Skin of body (tissue), 1 donor: ENCODE measurements at regions not wholly inside any gene's neighbourhood (a gene's known extent, or its start where the extent isn't known, plus 50 kb on each side); places are given as distances from the start of the nearest gene placed in this dataset.
A peak's percentile ranks its signal among the peaks of the same experiment; 100 is the strongest.
"Not testable (repeated sequence)": the region's sequence is repeated elsewhere in the genome, so short reads cannot be mapped to it uniquely, and the experiment has no call there.

ENCODE experiments used
- DNase-seq: peaks from one replicate; lab custom pipeline; 2025; lab: John Stamatoyannopoulos, UW

DNA sequence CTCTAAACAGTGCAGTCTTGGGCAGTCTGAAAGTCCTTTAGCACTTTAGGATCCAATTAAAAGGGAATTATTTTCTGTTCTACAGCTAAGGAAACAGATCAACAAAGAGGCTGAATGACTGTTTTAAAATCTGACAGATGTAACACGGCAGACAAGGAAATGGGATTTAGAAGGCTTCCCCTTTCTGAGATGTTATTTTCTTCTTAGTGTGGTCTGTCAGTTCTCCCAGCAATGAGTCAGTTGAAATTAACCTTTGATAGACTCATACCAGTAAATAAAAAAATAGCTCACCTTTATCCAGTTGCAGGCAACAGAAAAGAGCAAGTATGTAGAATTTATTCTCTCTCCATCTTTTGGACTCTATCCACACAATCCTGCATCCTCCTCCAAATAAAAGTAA lies 98.1 kb downstream of the NEDD1 start:
- DNase-seq = no peak

DNA sequence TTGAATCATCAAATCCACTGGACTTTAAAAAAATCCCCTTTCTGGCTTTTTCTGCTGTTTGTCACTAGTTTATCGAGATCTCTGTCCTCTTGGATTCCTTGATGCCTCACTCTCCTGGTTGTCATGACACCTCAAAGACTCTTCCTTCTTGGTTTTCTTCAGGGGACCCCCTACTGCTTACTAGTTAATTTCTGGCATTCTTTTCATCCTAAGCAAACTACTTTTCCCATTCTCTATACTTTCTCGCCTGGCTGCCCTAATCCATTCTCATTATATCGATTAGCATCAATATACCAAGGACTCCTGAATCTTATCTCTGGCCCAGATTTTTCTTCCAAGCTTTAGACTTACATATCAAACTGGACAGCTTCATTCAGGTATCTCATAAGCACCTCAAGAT lies 98.6 kb downstream of the NEDD1 start:
- no peak for DNase-seq

DNA sequence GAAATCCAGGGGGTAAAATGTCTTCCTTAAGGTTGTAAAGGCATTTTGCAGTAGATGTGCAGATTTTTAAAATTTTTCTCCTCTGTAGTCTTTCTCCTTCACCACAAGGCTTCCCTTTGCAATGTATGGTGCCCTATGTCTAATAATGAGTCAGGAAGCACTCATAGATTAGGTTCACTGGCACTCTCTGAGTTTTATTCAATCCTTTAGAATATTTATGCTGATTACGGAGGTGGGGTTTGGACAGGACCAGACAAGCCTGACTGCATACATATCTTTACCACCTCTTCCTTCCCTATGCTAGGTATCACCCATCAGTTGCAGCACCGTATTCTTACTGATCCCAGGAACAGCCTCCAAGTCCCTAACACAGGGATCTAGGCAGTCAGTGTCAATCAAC lies 99.5 kb downstream of the NEDD1 start:
- DNase-seq = no peak

DNA sequence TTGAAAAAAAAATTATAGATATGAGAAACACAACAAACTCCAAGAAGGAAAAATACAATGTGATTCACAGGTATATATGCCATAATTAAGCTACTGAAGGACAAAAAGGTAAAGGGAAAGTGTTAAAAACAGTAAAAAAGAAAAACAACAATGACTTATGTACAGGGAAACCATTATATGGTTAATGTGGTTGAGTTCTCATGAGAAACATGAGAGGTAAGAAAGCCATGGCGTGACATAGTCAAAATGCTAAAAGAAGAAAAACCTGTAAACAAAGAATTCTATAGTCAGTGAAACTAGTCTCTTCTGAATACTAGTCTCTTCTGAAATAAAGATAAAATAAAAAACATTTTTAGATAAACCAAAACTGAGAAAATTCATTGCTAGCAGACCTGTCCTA lies 109.1 kb downstream of the NEDD1 start:
- no peak for DNase-seq

DNA sequence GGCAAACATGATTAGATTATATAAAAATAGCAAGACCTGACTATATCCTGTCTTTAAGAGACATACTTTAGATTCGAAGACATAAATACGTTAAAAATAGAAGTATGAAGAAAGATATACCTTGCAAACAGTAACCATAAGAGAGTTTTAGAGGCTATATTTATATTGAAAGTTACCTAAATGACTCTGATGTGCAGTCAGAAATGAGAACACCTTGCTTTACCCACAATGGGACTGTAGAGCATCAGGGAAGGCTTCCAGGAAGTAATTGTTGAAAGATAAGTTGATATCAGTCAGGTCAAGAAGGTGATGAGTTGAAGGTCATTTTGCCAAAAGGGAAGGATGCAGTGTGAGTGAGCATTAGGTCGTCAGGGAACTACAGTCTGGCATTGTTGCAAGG lies 110.2 kb downstream of the NEDD1 start:
- no peak for DNase-seq

DNA sequence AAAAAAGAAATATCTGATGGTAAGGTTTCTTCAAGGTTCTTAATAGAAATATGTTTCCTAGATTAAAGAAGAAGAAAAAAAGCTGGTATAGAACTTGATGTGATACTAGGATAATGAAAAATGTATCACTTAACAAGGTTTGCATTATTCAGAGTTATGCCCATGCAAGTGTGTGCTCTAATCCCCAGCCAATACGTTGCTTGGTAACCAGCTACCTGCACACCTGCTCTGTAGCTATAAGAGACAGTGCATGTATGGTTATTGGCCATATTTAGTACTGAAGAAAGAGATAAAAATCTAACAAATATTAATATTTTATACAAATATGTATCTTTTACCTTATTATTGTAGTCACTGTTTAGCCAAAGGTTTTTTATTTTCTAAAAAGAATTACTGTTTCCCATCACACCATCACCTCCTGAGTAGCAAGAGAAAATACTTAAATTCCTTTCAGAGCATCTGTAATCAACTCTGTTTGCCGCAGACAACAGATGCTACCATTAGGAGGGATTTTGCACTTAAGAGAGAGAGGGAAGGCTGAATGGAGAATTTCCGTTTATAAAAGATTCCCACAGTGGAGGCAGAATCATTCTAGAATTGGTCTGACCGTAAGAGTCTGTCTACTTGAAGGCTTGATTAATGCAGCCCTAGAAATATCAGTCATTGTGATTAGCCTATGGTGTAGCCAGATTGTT lies 115.6 kb downstream of the NEDD1 start:
- DNase-seq = no peak

DNA sequence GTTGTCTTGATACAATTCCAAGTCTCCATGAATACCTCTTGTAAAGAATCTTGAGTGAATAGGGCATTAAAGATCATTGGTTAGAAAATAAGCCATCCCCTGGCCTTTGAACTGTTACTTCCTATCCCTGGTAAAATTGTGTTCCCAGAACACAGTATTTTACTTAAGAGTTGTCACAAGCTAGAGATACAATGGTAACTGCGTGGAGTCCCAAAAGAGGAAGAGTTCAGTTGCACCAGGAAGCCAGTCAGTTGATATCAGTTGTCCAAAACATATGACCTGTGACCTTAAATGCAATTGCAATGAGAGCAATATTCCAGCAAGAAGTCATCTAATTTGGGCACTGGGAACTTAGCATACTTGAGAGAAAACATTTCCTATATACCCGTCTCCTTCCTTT lies 117.3 kb downstream of the NEDD1 start:
- no peak for DNase-seq

DNA sequence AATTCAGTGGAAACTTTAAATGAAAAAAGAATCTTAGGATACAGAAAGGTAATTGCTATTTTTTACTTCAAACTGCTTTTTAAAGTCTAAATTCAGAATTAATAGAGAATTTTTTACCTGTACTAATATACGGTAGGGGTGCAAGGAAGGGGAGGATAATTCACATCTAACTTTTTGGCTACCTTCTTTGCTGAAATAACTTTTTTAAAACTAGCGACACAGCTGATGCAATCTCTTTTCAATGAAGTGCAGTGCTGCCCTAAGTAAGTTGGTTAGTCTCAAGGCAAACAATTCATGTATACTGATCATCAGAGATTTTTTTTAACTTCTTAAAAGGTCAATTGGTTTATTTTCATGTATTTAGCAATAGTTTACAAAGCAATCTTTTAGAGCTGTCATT lies 119.8 kb downstream of the NEDD1 start:
- no peak for DNase-seq

DNA sequence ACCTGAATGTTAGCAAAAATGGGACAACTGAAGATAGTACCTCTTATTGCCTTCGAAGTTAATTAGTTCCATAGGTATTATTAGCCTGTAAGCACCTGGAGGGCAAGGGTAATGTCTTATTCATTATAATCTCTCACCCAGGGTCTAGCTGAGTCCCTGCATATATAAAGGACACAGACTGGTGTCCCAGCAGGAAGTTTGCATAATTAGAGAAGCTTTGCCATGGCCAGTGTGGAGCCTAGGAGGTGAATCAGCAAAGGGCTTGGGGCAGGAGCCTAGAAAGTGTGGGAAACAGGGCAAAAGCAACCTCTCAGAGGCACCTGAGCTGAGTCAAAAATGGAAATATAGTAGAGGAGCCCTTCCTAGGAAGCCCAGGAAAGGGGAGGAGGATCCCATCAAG lies 120.4 kb downstream of the NEDD1 start:
- no peak for DNase-seq

DNA sequence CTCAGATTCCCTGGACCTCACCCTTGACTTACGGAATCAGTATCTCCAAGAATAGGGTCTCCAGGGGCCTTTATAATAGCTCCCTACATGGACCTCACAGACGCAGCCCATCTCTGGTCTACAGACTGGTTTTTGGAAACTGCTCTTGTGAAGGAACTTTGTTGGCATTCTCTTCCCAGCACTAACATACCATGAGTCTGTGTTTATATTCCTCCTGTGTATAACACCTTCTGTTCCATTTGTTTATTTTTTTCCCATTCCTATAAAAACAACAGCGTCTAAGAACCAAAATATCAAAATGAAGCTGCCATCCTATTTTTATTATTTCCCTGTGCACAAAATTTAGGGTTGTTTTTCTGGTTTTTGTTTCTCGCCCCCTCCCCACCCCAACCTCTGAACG lies 131.1 kb downstream of the NEDD1 start:
- no peak for DNase-seq

DNA sequence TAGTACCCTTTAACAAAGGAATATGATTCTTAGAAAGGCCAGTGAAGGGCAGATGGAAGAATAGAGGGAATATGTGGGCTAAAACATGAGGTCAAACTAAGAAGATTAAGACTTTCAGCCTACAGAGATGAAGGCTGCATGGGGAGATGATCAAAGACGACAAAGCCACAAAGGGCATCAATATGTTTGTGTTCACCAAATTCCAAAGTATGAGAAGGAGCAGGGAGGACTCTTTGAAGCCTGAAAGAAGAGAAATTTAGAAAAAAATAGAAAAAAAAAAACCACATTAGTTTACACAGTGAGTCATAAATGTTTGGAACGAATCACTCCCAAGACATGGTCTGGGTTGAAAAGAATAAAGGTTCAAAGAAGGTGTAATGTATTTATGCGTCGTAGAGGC lies 131.8 kb downstream of the NEDD1 start:
- DNase-seq = no peak

DNA sequence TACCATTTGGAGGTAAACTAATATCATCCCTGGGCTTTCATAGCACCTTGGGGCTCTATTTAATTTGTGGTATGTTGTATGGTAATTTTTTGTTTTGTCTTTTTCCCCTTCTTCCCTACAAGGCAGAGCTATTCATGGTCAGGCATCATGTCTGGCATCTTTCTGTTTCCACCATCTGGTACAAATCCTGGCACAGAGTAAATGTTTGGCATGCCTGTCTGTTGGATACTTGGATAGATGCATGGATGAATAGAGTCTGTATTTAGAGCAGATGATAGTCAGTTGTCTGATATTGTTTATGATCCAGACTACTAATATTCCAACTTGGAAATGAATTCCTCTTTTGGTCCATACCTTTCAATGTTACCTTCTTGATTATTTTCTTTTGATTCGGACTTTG lies 139.8 kb downstream of the NEDD1 start:
- DNase-seq = no peak

DNA sequence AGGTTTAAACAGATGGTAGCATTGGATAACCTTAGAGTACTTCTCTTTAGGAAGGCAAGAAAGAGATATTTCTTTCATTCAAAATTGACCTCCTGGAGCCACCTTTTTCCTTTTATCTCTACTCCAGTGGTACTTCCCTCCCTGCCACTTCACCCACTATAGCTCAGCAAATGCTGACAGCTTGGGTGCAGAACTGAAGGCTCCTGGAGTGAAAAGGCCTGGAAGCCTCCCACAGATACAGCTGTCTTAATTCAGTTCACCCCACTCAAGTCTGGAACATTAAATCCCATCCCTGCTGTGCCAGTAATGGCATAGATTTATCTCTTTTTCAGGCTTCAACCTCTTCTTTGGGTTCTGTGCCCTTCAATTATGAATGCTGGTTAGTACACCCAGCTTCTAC lies 140.3 kb downstream of the NEDD1 start:
- DNase-seq = no peak

DNA sequence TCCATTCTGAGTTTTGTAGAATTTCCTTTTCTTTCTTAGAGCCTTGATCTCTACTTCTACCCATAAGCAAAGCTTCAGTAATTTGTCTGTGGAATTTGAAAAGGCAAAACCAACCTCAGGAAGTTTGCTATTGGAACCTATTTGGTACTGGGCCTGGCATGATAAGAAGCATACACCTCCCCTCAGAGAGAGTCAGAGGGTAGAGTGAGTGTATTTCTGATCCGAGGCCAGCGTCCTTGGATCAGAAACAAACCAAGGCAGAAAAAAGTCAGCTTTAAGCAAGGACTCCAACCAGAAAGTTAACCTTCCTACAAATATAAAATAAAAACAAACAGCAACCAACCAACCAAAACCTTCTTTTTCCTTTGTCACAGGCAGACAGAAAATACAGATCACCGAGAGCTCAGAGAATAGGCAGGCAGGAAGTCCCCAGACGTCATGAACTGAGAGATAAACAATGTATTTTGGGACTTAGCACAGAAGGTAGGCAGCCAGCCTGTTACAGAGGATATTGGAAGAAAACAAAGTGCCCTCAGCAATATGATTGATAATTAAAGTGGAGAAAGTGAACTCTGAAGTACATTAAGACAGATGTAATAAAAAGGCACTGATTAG lies 141.5 kb downstream of the NEDD1 start:
- DNase-seq = no peak

DNA sequence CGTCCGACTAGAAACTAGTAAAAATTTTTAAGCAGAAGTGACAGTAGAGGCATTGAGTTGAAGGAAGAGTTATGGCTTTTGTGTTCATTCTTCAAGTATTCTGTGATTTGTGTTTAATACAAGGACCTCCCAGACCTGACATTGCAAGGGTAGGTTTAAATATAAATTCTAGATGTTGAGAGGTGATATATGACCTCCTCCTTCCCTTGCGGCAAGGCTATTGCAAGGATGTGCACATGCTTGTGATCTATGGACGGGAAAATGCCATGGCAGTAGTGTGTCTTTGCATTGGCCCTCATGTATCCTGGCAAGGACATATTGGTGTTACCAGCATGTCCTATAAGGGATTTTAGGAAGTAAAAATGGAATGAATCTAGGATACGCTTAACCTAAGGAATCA lies 143.5 kb downstream of the NEDD1 start:
- no peak for DNase-seq

DNA sequence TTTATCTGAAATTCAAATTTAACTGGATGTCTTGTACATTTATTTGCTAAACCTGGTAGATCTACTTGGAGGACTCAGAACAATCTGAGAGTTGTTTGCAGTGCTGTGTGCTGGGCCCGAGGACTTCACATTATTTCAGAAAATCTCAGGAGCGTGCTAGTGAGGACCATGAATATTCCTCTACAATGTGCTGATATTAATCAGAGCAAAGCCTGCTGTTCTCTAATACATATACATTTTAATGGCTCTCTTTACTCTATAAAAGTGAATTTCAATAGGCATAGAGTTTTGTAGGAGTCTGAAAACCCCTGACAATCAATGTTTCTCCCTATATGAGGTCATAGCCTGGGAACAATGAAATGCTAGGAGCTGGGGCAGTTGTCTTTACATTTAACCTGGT lies 144.3 kb downstream of the NEDD1 start:
- DNase-seq = no peak

DNA sequence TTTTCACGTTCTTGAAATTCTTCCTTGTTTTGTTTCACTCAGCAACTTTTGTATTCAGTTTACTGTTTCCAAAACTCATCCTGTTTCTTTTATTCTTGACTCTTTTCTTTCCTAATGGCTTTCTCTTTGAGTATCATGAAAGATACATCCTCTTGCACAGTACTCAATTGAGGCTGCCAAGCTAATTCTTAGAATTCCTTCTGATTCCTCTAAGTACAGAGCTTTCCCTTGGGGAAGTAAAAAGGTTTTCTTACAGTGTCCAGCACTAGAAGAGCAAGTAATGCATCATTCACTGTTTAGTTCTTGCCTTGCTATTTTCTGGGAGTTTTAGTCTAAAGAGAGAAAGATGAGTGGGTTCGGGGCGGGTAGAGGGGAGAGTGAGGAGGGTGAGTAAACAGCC lies 154.1 kb downstream of the NEDD1 start:
- DNase-seq = no peak

DNA sequence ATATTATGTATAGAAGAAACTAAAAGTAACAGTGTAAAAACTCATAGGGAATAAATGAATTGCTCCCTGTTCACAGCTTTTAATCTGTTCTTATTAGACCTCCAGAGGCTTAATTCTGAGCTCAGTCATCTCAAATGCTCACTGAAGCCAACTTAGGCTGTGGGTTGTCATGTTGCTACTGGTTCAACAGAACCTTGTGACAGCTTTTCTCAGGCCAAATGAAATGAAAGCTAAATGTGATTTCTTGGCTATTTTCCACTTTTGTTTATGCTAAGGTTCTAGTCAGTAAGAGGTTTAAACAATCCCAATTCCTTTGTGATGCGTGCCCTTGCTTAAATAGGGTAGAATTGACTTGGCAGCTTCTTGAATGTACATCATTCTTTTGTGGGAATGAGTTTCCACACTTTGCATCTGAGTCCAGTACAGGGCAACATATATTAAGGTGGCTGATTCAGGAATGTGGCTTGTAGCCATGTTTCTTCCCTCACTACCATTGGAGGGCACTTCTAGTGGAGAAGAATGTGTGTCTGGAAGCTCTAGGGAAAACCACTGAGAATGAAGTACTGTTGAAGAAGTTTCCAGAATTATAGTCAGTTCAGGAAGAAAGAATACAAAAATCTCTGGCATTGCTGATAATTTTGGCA lies 156.4 kb downstream of the NEDD1 start:
- no peak for DNase-seq

DNA sequence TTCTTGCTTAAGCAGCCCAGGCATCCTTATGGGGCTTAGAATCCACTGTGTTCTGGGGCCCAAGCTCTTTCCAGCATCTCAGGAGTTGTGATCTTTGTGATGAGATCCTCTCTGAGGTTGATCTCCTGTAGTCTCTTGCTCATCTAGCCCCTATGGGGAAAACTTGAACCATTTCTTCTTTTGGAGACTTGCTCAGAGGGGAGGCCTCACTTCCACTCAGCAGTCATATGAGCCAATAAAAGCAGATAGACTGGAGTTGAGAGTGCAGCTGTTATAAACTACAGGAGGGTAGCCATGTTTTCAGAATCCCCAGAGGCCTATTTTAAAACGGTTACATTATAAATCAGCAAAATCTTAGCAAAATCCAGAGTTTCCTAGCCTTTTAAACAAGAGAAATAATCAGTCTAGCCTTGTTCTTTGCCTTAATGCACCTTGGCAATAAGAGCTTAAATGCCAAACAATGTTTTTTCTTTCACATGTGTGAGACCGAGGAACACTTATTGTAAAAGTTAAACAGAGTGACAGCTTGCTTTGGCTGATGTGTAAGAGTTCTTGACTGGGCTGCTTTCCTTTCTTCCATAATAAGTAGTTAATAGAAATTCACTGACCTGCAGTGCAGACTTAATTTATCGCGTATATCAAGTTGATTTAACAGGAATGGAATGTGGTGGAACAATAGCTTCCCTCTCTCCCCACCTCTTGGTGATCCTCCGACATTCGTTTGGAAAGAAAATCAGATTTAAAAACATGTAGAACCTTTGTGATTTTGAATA lies 168.3 kb downstream of the NEDD1 start:
- DNase-seq = peak; percentile 27

DNA sequence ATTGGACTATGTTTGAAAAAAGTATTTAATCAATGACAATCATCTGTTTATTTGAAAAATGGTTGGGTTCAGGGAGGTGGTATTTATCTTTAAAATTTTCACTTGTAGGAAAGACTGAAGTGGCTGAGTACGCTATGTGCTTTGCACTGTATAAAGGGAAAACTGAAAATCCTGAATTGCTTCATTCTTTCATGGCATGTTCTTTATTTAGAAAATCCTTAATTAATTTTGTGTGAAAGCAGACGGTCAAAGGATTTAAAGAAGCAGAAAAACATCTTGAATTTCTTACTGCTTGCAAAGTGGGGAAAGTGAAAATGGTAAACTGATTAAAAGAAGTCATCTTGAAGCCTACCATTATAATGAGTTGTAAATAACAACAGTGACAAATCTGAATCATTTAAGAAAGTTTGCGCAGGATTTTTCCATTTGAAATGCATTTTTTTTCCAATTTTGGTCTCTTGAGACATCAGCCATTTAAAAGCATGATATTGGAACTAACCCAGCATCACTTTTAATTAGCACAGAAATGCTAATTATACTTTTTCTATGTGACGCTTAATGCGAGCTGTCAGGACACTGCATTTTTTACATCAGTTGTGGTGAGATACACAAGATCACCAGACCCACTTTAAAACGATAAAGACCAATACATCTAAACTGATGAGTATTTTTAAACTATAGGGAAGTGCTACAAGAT lies 169.0 kb downstream of the NEDD1 start:
- no peak for DNase-seq

DNA sequence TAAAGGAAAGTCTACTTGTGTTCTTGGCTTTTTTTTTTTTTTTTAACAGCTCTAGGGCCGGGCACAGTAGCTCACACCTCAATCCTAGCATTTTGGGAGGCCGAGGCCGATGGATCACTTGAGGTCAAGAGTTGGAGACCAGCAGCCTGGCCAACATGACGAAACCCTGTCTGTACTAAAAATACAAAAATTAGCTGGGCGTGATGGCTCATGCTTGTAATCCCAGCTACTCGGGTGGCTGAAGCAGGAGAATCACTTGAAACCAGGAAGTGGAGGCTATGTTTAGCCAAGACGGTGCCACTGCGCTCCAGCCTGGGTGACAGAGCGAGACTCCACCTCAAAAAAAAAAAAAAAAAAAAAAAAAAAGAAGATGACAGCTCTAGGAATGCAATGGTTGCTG lies 169.9 kb downstream of the NEDD1 start:
- not testable (repeated sequence) for DNase-seq

DNA sequence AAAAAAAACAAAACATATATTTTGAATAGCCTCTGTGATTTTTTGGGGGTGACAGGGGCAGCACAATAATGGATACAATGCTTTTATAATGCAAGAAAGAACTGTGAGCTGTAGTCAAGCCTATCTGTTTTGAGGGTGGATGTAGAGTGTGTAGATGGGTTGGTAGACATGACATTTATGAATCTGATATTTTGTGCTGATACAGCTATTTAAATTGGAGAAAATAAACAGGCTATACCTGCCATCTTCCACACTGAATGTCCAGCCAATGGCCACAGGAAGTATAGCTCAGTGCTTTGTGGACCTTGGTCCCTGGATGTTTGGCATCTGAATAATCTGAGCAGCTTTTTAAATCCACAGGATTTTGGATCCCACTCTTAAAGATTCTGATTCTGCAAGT lies 175.0 kb downstream of the NEDD1 start:
- no peak for DNase-seq
